ENCODE measurements at regions not wholly inside any gene's neighbourhood (a gene's known extent, or its start where the extent isn't known, plus 50 kb on each side); places are given as distances from the start of the nearest gene placed in this dataset.
"Not testable (repeated sequence)": the region's sequence is repeated elsewhere in the genome, so short reads cannot be mapped to it uniquely, and the experiment has no call there.

DNA sequence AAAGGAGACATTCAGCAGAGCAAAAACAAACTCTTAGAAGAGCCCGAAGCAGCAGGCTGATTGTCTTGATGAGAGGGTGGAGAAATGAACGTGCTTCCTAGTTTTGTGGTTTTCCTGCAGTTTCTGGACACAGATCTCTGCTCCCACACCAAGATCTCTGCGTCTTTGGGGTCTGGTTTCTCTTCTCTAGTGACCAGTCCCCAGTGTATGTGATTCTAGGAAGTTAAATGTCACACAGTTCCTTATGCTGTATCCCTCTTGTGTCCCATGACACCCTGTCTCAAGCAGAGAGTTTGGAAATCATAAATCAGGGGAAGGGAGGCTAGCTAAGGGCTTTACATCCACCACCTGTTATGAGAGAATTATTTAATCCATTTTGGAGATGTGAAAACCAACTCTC is 55.4 kb upstream of the KLF14 start:
- no peak for DNase-seq

DNA sequence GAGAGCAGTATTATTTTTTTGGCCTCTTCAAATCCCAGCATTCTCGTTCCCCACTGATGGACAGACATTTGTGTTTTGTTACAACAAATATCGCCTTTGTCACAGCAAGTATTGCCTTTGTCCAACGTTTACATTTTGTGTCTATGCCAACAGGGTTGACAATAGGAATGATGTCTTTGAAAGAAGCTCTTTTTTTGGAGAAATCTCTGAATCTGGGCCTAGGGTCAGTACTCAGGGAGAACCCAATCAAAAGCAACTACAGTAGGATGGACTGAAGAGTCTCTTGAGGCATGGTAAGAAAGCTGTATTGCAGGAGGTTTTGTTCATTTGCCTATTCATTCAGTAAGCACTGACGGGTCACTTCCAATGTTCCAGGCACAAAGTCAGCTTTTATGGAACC is 57.7 kb upstream of the KLF14 start:
- no peak for DNase-seq

DNA sequence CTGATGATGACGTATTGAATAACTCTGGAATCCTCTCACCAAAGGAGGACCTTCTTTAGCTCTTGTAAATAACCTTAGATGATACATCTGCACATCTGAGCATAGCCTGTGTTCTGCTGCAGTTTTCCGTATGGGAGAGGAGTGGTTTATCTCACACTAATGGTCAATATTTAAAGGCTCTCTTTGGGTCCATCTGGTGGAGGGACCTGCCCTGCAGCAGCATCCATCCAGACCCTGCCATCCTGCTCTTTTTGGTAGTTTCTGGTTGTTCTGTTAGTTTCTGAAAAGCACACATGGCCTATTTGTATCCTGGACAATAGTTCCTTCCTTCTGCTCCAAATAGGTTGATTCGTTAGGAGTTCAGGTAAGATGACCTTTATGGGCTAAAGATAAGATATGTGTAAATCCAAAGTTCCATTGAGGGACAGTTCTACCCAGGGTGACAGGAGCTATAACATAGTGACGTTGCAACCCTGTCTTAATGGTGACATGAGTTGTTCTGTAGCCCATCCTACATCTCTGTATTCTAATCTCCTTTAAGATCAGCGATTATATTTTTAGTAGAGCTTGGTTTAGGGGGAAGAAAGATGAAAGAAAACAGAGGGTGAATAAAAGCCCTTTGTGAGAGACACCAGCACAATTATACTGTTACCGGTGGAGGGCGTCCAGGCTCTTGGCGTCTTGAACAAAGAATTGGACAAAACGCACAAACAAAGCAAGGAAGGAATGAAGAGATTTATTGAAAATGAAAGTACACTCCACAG is 60.0 kb upstream of the KLF14 start:
- DNase-seq, result no peak

DNA sequence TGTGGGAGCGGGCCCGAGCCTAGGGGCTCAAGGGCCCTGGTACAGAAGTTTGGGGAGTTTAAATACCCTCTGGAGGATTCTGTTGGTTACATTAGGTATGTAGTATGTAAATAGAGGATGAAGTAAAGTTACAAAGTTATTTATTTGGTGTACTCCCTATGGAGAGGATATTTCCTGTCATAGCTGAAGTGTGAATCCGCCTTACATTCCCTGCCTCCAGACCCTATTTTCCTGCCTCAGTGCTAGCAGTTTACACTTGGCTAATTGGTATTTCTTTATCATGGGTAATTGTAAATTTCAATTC is 60.6 kb upstream of the KLF14 start:
- DNase-seq, result no peak

DNA sequence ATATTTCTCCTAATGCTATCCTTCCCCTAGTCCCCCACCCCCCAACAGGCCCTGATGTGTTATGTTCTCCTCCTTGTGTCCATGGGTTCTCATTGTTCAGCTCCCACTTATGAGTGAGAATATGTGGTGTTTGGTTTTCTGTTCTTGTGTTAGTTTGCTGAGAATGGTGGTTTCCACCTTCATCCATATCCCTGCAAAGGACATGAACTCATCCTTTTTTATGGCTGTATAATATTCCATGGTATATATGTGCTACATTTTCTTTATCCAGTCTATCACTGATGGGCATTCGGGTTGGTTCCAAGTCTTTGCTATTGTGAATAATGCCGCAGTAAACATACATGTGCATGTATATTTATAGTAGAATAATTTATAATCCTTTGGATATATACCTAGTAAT is 62.4 kb upstream of the KLF14 start:
- not testable (repeated sequence) for DNase-seq

DNA sequence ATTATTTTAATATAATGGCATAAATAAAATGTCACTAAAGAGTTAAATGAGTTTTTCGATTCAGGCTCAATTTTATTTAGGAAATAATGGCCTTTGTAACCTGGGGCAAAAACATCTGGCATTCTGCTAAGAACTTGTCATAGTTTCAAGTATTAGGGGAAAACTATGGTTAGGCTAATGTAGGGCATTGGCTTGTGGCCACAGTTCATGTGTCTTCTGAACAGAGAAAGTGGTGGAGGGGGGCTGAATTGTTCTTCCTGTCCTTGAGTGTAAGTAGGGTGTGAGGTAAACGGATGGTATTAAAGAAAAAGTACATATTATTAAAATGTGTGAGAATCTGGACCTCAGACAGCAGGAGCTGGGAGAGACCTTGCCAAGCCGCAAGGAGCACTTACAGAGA is 69.1 kb upstream of the KLF14 start:
- DNase-seq, result no peak

DNA sequence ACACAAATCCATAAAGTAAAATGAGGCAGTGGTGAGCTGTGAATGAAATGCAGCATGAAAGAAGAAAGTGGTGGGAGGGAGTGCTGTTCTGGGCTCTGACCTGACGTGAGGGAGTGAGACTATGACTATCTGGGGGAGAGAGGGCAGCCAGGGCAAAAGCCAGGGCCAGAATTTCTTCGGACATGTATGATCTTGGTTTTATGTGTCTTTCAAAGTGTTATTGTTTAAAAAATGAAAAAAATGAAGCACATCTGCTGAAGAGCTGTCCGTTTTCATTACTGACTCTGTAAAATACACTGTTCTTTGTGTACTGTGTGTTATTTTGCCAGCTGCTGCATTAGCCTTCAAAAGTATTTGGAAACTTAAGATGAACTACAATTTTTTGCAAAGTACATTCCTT is 70.2 kb upstream of the KLF14 start:
- DNase-seq, result no peak

DNA sequence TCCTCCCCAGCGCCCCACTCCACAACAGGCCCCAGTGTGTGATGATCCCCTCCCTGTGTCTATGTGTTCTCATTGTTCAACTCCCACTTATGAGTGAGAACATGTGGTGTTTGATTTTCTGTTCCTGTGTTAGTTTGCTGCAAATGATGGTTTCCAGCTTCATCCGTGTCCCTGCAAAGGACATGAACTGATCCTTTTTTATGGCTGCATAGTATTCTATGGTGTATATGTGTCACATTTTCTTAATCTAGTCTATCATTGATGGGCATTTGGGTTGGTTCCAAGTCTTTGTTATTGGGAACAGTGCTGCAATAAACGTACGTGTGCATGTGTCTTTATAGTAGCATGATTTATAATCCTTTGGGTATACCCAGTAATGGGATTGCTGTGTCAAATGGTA is 78.8 kb upstream of the KLF14 start:
- DNase-seq, result not testable (repeated sequence)

DNA sequence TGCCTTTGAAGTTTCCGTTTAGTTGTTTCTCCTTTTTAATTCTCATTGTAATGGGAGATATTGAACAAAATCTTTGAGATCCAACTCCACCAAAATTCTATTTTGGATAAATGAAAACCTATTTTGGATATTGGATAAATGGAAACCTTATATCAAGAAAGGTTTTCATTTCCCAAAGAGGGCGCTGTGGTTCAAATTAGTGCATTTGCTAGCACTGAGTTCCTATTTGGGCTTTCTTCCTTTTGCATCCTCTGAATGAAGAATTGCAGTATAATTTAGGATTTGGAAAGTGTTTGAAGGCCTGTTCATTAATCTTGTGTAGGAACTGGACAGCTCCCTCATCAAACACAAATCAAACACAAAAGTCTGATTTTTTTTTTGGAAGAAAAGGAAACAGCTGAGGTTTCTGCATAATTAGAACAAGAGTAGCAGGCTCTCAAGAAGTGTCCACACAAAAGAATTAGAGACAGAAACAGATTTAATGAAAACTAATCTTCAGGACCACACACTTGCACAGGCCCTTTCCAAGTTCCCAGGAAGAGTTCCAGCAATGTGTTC is 80.8 kb upstream of the KLF14 start:
- DNase-seq, result no peak

DNA sequence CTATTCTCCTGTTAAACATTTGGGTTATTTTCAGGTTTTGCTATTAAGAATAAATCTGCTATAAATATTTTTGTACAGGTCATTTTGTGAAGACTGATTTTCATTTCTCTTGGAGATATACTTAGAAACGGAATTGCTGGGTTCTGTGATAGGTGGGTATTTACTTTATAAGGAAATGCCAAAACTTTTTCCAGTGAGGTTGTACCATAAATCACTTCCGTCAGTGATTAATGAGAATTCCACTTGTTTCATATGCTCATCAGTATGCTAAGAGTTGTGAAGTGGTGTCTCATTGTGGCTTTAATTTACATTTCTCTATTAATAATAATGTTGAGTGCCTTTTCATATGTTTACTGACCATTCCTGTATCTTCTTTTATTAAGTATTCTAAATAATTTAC is 84.0 kb upstream of the KLF14 start:
- no peak for DNase-seq

DNA sequence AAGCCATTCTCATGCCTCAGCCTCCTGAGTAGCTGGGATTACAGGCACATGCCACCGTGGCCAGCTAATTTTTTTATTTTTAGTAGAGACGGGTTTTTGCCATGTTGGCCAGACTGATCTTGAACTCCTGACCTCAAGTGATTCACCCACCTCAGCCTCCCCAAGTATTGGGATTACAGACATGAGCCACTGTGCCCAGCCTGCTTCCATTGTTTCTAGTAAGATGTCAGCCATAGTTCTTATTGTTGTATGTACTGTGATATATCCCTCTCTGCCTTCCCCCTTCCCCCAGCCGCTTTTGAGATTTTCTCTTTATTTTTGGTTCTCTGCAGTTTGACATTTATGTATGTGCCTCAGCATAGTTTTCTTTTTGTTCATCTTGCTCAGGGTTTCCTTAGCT is 87.9 kb upstream of the KLF14 start:
- DNase-seq, result no peak

DNA sequence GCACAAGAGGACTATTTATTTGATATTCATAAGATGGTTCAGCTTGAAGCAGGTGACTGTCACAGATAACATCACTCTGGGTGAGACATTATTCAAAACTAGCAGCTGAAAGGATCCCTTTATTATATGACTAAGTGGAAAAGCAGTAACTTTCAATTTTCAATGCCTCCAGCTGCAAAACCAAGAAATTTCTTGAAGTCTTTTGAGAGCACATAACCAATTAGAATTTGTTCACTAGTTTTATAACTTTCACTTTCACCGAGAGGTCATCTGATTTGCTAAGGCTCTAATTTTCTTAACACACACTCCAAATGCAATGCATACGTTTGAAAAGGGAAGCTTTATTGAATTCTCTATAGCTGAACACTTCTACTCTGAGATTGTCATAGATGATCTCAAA is 88.6 kb upstream of the KLF14 start:
- DNase-seq, result no peak

DNA sequence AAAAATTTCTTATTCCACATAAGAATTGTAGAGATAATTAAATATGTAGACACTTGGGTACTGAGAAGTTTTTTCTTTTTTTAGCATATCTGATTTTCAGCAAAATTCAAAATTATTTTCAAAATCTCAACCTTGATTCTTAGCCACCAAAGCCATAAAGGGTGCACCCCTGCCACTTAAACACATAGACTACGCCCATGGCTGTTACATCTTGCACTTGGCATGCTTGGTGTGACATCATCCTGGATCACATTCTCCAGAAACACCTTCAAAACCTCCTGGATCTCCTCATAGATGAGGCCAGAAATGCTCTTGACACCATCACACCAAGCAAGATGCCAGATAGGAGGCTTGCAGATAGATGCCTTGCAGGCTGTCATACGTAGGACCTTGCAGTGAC is 89.1 kb upstream of the KLF14 start:
- no peak for DNase-seq

DNA sequence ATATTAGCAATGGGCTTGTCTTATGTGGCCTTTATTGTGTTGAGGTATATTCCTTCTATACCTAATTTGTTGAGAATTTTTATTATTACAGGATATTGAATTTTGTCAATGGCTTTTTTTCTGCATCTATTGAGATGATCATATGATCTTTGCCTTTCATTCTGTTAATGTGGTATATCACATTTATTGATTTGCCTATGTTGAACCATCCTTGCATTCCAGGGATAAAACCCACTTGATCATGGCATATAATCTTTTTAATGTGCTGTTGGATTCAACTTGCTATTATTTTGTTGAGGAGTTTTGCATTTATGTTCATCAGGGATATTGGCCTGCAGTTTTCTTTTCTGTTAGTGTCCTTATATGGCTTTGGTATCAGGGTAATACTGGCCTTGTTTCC is 91.8 kb upstream of the KLF14 start:
- no peak for DNase-seq

DNA sequence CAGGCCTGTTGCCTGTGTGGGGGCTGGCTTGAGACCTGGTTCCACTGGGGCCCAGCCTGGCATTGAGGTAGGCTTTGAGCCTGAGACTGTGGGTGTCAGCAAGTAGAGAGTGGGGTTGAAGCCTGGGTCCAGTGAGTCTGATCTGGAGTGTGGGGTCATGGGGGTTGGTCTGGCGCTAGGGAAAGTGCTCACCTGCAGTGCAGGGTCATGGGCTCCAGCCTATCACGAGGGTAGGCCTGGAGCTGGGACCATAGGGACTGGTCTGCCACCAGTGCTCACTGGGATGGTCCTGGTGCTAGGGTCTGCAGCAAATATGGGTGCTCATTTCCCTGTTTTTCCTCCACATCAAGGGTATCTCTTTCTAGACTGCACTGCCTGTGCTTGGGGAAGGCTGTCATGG is 95.4 kb upstream of the KLF14 start:
- DNase-seq, result no peak

DNA sequence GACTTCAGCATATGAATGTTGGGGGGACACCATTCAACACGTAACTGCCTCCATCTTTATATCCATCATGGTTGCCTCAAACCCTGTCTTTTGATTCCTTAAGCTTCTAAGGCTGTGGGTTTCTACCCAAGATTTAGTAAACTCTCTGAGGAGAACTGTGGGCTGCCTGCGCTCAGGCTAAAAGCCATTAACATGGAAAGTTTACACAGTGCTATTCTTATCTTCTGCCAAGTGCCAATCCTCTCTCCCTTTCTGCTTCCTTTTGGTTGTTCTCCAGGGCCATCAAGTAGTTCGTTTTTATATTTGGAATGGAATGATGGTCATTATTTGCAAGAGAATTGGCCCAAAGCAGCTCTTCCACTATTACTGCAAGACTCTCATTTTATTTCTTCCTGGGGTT is 97.3 kb upstream of the KLF14 start:
- DNase-seq, result no peak

DNA sequence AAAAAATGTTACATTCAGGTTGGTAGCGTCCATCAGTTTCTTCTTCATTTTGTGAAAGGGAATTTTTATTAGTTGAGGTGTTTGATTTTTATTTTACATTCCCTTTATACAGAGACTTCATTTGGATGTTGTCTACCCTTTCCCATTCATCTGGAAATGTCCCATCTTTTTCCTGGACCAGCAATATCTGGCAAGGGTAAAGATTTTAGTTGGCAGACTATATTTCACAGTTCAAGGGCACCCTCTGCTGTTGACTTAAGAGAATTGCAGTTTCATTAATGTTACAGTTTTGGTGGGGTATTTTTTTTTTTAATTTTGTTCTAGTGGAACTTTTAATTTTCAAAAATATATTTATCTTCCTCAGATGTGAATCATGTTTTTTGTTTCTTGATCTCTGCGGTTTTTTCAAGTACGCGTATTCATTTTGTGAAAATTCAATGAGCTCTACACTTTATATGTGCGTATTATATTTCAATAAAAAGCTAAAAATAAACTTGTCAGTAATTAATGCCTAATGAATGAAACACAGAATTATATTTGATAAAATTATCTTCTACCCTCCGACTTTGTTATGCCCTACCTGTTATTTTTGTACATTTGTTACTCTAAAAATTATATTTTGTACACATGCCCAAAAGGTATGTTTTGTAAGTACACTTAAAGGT is 97.9 kb upstream of the KLF14 start:
- no peak for DNase-seq

DNA sequence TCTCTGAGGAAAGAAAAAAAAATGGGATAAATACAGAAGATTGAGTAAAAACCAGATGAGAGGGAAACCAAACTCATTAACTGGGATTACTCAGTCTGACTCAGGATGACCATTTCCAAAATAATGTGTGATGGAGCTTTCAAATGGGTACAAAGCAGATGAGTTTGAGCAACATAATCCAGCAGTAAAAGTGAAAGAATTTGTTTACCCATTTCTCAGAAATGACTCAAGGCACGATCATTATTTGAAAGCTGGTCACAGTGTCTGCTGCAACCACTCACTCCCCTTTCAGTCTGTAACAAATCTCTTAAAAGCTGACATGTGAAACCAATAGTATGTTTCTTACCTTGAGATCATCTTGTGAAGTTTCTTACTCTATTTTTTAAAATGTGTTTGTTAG is 104.7 kb upstream of the KLF14 start:
- no peak for DNase-seq

DNA sequence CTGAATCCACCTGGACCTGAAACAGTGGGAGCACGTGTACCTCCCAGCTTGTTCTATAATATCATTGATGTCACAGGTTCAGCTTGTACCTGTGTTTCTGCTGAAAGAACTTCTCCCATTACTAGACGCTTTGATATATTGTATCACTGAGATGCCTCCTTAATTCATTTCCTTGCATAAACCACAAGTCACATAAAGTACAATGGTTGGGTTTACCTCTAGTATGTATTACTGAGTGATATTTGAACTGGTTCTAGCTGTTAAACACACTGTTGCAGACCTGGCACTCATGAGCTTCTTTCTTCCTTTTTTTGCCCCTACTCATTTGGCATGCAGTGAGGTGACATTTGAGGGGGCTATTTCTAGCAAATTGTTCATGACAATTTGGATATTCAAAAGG is 106.6 kb upstream of the KLF14 start:
- no peak for DNase-seq

DNA sequence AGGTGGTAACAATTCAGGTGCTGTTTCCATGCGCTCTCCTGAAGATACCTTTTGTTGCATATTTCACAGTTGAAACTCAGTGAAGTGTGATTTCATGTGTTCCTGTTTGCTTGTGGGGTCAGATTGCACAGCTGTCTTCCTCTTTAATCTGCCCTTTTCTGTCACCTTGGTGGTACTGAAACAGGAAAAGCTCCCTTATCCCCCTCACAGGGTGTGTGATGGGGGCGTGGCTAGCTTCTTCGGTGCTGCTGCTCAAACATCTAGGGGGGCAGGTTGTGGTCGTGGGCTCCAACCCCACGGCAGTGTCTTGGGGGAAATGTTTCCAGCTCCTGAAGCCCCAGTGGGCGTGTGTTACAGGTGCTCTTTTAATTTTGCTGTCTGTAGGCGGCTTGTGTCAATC is 107.4 kb upstream of the KLF14 start:
- no peak for DNase-seq

DNA sequence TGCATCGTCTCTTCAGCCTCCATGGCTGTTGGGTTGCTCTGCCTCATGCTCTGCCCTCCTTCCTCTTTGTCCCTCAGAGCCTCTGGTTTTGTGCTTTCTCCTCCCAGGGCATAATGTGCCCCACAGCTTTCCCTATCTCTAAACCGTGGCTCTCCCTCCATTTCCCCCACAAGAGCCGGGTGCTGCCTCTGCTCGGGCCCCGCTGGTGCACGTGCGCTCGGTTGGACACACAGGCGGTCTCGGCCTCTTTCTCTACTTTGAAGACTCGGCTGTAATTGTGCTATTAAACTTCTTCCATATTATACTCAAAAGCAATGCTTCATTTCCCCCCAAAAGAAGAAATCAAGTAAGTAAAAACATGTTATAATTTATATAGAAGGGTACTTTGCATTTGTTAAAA is 109.7 kb upstream of the KLF14 start:
- DNase-seq, result no peak

DNA sequence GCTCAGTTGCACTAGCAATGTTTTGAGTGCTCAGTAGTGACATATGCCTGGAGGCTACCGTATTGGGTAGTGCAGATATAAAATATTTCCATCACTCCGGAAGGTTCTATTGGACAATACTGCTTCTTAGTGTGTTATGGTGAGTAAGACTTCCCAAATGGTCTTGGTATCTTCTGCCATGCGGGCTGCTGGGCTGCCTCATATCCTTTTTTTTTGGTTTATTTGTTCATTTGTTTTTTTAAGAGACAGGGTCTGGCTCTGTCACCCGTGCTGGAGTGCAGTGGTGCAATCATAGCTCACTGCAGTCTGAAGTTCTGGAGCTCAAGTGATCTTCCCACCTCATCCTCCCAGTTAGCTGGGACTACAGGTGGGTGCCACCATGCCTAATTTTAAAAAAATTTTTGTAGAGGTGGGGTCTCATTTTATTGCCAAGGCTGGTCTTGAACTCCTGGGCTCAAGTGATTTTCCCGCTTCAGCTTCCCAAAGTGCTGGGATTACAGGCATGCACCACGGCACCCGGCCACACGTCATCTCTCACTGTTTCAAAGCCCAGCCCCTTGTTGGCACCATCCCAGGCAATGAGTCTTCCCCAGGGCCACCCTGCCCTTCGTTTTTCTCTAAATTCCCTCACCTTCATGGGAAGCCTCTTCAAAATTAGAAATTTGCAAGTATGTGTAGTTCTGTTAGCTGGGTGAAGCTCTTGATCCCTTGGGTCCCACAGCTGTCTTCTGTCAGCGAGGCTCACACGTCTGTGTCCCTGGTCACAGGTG is 111.0 kb upstream of the KLF14 start:
- no peak for DNase-seq

DNA sequence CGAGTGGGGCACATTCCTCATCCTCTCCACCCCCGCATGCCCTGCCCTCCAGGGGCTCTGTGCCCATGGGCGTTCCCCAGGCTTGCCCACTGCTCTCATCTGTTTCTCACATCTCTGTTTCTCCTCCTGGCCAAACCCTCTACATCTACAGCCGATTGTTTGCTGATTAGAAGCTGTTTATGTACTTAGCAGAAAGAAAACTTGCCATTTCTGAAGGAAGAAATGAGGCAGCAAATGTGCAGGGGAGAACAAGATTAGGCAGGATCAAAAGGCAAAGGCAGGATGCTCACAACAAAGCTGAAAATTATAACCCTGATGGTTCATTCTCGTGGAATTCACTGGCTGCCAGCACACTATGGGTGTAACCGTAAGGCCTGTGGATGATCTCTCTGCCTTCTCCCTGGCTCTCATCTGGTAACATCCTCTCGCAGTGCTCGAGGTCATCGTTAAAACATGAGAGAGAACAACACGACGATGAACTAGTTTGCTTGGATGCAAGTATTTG is 111.6 kb upstream of the KLF14 start:
- DNase-seq, result no peak

DNA sequence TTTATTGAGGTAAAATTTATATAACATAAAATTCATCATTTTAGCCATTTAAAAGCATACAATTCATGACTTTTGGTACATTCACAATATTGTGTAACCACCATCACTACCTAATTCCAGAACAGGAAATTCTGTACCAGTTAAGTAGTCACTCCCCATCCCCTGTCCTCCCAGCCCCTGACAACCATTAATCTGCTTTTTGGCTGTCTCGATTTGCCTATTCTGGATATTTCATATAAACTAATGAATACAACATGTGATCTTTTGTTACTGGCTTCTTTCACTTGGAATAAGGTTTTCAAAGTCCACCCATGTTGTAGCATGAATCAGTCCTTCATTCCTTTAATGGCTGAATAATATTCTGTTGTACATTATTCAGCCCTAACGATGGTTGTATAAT is 115.6 kb upstream of the KLF14 start:
- no peak for DNase-seq
